CD4-positive, alpha-beta T cell treated with Interleukin-4 for 1 hour (primary cell): ENCODE measurements at regions not wholly inside any gene's neighbourhood (a gene's known extent, or its start where the extent isn't known, plus 50 kb on each side); places are given as distances from the start of the nearest gene placed in this dataset.

Source experiments
- DNase-seq, 2 donors: peaks; one replicate each; pipeline ENCODE4 v3.0.0-alpha.2; 2020 to 2022

DNA sequence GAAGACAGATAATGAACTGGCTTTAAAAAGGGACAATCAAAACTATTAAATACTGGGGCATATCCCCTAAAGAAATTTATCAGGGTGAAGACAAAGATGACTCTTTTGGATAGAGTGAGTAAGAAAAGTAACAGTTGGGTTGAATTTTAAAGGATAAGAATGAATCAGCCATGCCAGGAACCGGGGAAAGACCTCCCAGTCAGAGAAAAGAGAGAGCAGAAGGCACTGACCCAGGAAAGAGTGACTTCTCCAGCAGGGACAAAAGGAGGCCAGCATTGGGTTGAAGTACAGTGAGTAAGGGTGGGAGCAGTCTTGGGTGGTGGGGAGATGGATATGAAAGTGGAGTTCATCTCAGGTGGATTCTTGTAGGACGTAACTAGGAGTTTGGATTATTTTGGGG, 516.9 kb upstream of the JAG1 start:
- no peak for DNase-seq

DNA sequence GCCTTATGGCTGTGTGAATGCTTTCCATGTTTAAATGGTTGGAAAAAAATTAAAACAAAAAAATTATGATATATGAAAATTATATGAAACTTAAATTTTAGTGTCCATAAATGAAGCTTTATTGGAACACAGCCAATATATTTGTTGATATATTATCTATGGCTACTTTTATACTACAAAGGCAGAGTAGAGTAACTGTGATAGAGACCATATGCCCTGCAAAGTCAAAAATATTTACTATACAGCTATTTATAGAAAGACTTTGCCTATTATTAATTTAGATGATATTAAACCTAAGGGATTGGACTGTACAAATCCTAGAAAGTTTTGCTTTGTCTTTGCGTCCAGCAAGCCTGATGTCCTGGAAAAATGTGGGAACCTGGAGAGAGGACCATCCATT, 518.3 kb upstream of the JAG1 start:
- no peak for DNase-seq

DNA sequence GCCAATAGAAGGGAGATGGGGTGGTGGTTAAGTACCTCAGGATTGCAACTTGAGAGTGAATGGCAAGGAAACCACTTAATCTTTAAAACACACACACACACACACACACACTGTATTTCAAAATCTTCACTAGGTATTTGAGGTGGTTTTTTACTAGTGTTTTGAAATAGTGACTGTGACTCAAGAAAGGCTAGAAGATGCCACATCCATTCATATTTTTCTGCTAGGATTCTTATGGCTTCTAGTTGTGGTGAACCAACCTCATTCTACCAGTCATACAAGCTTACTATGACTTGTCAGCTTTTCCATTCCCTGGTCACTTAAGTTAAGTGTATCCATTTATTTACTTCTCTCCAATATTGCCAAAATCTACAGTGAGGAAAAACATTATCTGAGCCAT, 519.4 kb upstream of the JAG1 start:
- no peak for DNase-seq

DNA sequence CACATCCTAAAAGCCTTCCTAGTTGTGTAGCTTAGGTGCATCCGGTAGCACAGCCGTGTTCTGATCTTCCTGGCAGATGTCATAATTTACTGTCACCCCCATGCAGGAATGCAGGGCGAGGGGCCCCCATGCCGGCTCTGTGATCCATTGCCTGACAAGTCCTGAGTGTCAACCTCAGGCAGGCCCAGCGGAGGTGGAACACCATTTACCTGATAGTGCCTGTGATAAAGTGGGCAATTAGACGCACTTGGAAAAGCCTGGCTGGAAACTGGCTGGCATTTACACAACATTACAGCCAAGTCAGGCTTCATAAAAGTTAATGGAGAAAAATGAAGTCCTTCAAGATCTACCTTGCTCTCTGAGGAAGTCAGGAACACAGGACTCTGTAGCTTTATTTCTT, 521.4 kb upstream of the JAG1 start:
- DNase-seq = no peak

DNA sequence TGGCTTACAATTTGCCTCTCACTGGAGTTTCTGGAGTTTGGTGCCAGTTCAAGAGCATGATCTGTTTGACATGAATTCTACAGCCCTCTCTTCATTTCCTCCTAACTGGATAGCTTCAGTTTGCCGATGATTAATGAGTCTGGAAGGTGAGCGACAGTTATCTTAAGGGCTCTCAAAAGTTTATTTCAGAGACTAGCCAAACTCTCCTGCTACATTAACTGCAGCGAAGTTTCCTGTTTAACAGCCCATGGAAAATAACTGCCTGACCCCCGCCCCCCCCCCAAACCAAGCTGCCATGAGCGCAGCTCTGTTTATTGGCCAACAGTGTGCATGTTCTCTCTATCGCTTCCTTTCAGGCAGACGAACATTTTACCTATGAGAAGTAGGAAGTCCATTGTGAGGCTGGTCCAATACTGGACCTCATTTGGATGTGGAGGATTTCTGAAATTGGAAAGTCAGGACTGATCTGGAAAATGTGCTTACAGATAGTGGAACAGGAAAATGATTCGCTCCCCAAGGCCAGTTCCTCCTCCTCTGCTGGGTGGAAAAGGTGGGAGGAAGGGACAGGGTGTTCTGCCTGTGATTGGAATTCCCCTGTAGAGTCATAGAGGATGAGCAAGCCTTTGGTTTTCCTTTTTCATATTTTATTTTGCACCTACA, 522.2 kb upstream of the JAG1 start:
- no peak for DNase-seq

DNA sequence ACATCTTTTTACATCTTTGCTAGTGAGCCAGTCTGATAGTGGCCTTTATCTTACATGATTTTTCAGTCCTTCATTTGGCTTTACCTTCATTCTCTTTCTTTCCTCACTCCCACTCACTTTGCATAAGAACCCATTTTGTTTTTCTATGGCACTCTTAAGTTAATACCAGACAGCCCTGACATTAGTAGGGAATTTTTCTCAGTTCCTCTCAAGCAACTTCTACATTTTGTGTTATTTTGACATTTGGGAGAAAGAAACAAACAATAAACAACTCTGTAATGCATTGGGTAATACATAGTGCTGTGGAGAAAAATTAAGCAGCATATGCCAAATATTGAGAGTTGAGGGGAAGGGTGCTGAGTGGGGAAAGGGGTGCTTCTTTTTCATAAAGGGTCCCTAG, 524.1 kb upstream of the JAG1 start:
- no peak for DNase-seq

DNA sequence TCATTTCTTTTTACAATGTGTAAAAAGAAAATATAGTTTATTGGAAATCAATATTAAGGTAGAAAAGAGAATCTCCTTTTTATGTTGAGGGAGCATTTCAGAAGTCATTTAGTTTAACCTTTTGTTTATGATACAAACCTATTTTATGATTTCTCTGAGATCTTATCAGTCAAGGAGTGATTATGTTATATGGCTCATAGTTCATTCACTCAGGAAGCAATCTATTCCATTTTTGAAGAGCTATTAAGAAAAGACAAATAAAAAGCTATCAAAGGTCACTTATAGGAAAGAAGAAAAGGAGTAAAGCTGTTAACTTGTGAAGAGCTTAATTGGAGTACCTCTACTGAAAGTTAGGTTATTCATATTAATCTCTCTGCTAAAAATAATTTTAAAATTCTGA, 526.6 kb upstream of the JAG1 start:
- DNase-seq = no peak

DNA sequence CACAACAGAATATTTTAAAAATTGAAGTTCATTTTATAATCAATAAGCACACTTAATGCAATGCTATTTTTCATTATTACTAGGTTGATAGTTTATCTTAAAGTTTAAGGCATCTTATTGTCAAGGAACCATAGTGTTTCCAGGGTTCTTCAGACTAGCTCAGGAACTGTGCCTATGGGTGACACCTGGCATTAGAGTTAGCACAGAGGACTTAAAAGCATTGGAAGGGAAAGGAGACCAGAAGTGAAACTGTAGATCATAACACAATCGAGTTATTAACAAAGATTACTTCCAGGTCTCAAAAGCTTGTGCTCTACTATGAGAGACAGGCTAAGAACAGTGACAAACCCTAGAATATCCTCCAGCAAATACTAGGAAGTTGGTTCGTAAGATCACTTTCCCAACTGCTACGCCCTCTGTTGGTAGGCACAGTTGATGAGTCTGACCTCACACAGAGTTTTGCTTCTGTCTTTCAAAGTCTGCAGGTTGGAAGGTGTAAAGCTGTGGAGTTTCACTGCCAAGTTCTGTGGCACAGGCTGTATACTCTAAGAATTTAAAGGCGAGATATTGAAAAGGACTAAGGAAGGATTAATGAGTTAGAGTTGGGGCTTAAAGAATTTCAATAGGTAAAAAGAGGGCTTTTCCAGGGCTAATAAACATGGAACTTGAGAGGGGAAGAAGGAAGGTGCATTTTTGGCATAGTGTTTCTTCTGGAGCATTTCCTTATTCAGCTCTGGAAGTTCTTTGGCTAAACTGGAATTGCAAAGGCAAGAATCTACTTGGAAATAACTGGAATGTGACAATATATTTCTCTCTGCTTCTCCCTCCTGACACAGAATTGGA, 531.3 kb upstream of the JAG1 start:
- DNase-seq = peak; percentile 13 to 20

DNA sequence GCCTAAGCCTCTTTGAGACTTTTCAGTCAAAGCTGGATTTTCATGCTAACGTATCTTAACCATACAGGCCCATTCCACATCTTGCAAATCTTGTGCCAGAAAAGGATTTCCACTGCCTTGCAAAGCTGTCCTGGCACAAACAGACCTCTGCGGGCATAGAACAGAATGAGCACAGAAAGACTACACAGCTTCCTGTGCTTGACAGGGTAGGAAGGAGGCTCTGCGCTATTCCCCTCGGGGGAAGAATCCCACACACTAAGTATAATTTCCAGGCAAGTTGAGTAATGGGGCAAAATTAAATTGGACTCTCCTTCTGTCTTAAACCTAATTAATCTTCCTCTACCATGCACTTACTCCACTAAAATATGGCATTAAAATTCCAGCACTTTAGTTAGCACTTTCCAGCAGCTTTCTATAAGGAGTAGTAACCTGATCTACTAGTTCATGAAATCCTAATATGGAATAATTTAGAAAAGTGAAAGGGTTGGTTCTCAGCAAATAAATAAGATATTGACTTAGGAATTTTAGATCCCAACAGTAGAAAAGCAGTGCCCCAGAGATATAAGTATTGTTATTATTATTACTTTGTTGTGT, 532.1 kb upstream of the JAG1 start:
- DNase-seq = no peak

DNA sequence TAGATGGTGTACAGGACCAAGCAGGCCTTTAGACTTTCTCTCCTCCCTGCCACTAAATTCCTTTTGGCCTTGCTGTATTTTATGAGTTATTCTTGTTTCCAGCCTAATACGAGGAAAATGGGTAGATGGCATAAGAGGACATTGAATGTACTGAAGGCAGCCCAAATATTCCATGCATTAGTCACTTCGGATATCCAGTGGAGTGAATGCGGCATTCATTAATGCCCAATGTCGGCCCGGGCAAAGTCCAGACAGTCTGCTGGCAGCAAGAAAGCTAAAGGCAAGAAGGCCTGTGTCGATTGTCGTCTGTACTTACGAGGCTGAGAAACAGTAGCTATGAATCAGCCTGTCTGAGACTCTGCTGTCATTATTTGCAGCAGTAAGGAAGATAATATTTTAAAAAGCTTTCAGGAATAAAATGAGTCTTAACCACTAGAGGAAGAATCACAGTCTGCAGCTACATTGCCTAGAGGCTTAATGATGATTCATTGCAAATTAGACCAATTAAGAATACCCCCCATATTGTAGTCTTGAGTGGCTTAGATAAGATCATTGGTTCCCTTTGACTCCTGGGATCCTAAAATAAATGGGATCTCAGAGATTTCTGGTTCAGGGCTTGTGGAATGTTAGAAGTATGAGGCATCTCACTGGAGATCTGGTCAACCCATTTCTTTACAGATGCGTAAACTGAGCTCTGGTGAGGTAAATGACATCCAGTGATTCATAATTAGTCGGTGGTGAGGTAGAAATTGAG, 534.1 kb upstream of the JAG1 start:
- DNase-seq = no peak

DNA sequence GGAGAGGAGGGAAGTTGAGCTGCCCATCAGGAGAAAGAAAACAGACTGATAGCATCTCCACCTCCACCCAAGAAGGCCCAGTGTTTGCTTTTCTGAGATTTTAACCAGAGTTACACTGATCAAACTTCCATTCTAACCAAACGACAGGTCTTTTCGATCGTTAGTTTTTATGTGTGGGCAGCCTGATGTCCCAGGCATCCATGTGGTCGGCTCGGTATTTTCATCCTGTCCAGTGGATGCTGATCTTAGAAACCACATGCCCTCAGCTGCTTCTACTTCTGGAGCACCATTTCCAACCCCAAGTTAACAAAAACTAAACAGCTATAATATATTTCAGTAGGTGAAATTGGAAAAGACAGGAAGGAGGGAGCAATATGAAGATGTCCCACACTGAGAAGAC, 536.8 kb upstream of the JAG1 start:
- no peak for DNase-seq

DNA sequence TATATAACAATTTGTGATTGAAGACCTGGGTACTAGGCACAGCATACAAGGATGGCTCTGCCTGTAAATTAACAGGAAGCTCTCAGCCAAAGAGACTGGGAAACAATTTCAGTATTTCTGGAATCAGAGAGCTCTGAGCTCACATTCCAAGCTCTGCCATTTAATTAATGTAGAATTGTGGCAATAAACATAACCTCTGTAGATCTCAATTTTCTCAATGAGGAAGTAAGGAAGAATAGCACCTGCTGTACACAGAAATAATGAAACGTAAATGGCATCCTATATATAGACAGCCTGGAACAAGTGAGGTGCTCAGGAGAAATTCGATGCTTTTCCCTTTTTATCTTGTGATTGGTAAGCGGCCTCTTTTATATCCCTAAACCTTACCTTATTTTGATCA, 538.5 kb upstream of the JAG1 start:
- no peak for DNase-seq

DNA sequence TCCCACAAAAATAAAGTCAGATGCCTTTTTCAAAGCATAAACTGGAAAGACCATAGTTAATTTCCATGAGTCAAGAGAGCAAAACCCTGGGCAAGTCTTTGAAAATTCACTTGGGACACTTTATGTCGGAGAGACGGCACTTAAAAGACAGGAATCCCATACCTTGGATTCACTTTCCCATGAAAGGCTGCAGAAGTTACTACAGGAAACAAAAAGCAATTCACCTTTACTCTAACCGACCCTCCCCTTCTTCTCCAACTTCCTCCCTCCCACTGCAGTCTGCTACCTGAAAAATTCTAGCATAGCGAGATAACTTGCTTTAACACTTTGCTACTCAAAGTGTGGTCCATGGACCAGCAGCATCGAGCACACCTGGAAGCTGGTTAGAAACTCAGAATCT, 539.1 kb upstream of the JAG1 start:
- no peak for DNase-seq

DNA sequence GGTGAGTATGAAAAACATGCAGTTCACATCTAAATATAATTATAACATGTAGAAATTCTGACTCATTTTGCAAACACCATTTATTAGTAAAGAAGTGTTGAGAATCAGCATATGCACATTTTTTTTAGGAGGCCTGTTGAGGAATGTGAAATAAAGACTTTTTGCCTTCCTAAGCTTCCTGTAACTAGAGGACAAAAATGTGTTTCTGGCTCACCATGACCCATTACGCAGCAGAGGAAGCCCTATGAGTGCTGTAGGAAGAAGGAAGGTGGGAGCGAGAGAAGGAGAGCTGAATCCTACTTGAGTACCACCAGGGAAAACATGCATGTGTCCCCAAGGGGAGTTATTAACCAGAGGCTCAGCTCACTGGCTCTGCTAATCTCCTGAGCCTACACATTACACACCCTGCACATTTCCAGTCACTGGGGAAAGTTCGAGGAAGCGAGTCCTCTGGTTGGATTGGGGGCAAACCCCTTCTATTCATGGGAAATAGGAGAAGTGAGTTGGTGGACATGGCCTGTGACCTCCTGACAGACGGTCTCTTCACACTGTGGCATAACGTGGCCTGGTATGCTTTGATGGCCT, 540.5 kb upstream of the JAG1 start:
- DNase-seq = no peak

DNA sequence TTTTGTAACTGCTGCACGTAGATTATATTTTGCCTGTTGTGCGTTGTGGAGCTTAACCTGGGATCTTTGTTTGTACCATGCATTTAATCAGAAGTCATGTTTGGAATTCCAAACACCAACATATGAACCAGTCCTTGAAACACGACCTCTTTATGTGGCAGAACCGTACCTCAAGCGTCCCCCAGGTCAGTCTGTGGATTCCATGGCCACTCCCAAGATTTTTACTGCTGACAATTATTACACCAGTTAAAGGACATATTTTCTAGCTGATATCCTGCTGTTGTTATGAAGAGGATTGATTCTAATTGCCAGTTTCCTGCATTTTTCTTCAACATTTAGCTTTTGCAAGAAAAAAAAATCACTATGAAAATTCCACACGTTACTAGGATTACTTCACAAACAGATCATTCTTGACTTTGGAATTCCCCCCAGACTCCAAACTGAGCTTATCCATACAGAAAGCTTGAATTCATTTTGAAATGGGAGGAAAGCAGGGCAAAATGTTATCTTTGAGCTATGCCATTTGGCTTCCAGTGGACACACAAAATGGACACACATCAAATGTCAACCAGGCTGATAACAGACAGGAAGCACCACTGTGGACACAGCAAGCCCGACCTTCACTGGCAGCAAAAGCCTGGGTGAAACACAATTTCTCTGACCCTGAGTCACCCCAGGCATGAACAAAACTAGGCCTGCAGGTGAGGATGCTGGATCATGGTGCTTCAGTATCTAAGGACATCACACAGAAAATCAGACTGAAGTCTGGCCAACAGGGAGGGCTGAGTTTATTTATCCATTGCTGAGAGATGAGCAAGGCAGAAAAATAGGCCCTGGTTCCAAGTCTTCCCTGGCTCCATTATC, 542.9 kb upstream of the JAG1 start:
- DNase-seq = no peak

DNA sequence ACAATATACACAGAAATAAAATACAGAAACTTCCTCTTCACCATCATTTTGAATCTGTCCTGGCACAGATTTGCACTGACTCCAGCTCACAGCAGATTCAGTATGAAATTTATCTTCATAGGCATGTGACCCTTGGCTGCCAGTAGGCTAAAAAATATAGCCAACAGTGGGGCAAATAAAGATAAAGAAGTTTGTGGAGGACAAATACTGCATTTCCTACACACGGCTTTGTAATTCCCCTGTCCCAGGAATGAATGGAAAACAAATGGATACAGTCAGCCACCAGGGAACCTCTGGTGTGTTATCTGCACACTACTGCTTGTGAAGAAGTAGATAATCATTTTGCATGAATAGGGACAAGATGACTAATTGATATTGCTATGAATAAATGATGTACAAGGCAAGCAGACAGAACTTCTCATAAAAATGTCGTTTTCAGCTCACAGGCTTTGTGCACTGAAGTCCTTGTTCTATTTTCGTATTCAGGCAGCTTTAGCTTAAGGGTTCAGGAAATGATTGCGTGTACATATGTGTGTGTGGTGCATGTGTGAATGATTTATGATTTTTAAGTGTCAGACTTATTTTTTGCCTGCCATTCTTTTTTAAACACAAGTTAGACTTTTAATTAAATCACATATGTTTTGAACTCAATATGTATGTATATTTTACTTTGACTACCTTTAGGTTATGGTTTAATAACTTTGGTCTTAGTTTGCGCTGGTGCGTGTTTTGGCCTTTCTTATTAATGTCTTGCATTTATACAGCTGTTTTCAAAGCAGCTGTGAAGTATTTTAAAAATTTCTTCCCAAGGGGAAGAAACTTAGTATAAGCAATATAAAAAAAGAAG, 543.8 kb upstream of the JAG1 start:
- DNase-seq = no peak

DNA sequence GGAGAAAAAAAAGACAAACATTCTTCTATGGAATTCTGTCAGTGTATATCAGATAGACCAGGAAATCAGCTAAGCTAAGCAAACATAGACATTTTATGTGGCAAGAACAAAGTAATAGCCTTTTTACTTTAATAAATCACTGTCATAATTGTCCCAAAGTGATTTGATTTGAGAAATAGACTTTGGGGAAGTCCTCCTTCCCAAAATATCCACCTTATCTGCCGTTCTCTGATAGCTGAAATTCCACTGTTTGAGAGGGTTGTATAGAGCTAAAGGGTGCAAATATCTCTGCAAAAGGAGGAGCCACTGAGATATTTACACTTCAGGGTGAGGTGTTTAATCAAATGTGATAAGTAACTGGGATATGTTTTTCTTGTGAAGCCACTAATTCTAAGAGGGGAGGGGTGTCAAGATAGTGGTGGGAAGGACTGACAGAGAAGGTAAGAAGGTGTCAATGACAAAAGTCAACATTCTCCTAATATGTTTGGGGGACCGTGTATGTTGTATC, 544.4 kb upstream of the JAG1 start:
- no peak for DNase-seq

DNA sequence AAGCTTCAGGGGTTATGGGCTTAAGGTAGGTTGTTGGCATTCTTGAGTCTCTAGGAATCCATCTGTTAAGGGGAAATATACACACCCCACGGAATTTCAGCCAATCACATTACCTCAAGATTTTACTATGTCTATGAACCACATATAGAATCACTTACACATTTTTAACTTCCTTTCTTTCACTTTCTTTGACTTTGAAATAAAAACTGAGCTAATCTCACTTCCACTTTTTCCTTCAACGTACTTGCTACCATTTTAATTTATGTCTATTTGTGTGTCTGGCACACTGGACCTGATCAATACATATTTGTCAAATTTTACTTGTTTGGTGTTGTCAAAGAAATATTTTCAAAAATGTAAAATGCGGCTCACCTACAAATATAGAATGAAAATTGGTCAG, 545.4 kb upstream of the JAG1 start:
- no peak for DNase-seq

DNA sequence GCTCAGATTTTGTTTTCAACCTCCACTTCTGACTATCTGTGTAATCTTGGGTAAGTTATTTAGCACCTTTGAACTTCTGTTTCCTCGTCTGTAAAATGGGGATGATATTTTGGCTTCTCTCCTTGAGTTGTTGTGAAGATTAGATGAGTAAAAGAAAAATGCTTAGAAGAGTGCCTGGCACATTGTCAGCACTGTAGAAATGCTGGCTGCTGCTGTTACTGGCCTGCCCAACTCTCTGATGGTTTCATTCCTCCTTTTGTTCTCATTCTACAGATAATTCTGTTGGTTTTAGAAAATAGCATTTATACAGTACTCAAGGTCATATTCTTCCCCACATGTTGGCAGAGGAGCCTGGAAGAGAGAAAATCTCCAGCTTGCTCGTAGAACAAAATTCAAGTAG, 547.2 kb upstream of the JAG1 start:
- no peak for DNase-seq

DNA sequence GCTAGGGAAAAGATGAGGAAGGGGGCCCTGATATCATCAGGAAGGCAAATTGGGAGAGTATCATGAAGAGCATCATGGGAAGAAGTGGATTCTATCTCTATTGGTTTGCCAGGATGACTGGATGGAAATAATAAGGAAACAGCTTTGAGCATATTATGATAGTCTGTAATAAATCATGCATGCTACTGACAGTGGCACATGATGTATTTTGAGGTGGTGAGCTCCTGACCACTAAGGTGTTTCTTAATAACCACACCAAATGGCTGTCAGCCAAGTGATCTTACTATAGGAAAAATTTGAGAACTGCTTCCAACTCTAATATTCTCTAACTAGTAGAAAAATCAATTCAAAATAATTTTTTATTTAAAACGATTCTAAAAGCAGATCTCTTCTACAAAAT, 548.4 kb upstream of the JAG1 start:
- no peak for DNase-seq

DNA sequence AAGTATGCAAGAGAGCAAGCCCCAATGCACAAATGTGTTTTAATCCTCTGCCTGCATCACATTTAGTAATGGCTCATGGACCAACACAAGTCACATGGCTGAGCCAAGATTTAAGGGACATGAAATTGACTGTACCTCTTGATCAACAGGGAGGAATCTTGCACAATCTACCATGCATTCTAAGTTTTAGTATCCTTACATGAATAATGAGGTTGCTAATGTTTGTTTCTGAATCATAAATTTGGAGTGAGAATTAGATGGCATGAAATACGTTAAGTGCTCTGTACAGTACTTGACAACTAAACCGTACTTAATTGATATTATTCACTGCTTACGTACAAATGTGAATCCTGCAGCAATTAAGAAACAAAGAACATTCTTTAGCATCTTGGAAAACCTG, 553.8 kb upstream of the JAG1 start:
- DNase-seq = no peak
